H1 (cell line): ENCODE measurements at regions not wholly inside any gene's neighbourhood (a gene's known extent, or its start where the extent isn't known, plus 50 kb on each side); places are given as distances from the start of the nearest gene placed in this dataset.

Source experiments
- ASH2L ChIP-seq: fragments of 200-600, 300-600 bp; sonication (generic); IDR thresholded peaks from one replicate; pipeline ENCODE4 v1.7.1; 2017; ENCODE audit warnings: low read length
- CTCF ChIP-seq, 3 experiments: IDR thresholded peaks; 1 replicate in 2 of 3; 2 replicates in 1 of 3; pipeline versions ENCODE4 v1.5.1 to v1.6.1; 2011; ENCODE audit warnings: low read length in 3 of 3, mild to moderate bottlenecking in 3 of 3, inconsistent platforms in 2 of 3, low read depth in 1 of 3, moderate library complexity in 1 of 3; ENCODE audit not compliant: insufficient read depth in 1 of 3; ENCODE audit errors: control extremely low read depth in 1 of 3
- EP300 ChIP-seq, 2 experiments: IDR thresholded peaks; 1 replicate in 1 of 2; 2 replicates in 1 of 2; pipeline ENCODE4 v1.6.1; 2011 to 2012; ENCODE audit warnings: low read depth in 2 of 2, low read length in 2 of 2, mild to moderate bottlenecking in 2 of 2, borderline replicate concordance in 1 of 2, inconsistent platforms in 1 of 2, moderate library complexity in 1 of 2
- EZH2 ChIP-seq: fragments of 200-600 bp; sonication (generic); IDR thresholded peaks from 2 replicates; pipeline ENCODE4 v1.7.1; 2012; ENCODE audit warnings: low read depth, mild to moderate bottlenecking, moderate library complexity, low read length, inconsistent platforms; ENCODE audit not compliant: severe bottlenecking
- HDAC6 ChIP-seq: IDR thresholded peaks from one replicate; pipeline ENCODE4 v1.7.1; 2012; ENCODE audit warnings: low read depth, mild to moderate bottlenecking, inconsistent platforms, low read length, moderate library complexity
- NRF1 ChIP-seq: IDR thresholded peaks from 2 replicates; pipeline ENCODE4 v1.6.1; 2011; ENCODE audit warnings: mild to moderate bottlenecking, low read depth, low read length, improper control_type of control experiment
- SIRT6 ChIP-seq: IDR thresholded peaks from one replicate; pipeline ENCODE4 v1.7.1; 2012; ENCODE audit warnings: low read length, inconsistent platforms
- TAF7 ChIP-seq: optimal IDR thresholded peaks from 2 replicates; pipeline ENCODE3; 2011; ENCODE audit warnings: low read depth, mild to moderate bottlenecking, inconsistent platforms, low read length, moderate library complexity, borderline replicate concordance
- YY1 ChIP-seq: IDR thresholded peaks from 2 replicates; pipeline ENCODE4 v1.6.1; 2011; ENCODE audit warnings: low read depth, mild to moderate bottlenecking, low read length

GRCh38 chr7:82506702-82507101, 63.1 kb upstream of the CACNA2D1 start:
- no peak for TF ChIP-seq NRF1
- no peak for TF ChIP-seq HDAC6
- no peak for TF ChIP-seq SIRT6
- no peak for TF ChIP-seq YY1
- no peak for TF ChIP-seq TAF7
- no peak for TF ChIP-seq EP300 (IDR thresholded peaks at IDR 0.05; ENCODE audit: borderline replicate concordance in 1 of 2, low read depth in 2 of 2, low read length in 2 of 2)
- no peak for TF ChIP-seq CTCF (IDR thresholded peaks at IDR 0.05; ENCODE audit: control extremely low read depth in 1 of 3, insufficient read depth in 1 of 3, low read depth in 1 of 3, low read length in 3 of 3)
- no peak for TF ChIP-seq ASH2L
- TF ChIP-seq EZH2 = no peak
